ENCODE measurements at regions not wholly inside any gene's neighbourhood (a gene's known extent, or its start where the extent isn't known, plus 50 kb on each side); places are given as distances from the start of the nearest gene placed in this dataset.

DNA sequence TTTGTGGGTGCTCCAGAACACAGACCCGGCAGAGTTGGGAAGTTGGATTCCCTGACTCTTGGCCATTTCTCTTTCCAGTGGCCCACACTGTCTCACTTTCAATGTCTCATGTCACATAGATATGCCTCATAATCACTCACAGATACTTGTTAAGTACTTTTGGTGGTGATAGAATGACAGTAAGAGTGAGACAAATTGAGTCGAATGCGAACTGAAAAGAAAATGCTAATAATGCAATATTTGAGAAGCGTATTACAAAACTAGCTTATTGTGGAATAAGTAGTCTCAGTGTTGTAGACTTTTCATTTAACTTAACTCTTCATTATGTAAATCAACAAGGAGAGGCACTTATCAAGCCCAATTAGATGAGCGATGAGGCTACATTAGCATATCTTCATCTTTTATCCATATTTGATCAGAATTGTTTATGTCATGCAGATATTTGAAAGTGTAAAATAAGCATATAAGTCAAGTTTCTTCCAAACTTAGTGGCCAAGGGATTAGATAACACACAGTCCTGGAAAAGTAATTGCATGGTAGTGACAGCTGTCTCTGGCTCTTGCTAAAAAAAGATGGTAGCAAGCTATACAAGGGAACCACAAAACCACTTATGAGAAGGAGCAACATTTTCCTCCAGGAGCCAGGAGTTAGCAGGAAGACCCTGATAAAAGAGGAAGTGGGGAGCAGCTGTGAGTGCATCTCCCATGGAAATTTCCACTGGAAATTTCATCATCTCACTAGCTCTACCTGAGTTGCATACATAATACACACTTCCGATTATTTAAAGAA, 243.6 kb downstream of the ARRDC4 start:
- no peak for DNase-seq

DNA sequence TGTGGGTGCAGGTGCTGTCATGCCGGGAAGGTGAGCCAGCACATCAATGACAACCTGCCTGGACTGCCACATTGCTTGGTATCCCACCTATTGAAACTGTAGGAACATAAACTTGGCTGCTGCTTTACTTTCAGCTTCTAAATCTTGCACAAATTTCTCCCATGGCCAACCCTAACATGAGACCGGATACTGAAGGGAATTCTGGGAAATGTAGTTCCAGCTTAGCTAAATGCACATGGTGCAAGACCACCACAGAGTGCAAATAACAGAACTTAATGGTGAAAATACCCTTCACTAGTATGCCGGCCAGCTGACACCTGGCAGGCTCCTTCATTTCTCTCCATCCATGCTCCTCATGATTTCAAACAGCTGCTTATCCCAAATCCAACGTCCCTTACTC, 247.4 kb downstream of the ARRDC4 start:
- DNase-seq = no peak

DNA sequence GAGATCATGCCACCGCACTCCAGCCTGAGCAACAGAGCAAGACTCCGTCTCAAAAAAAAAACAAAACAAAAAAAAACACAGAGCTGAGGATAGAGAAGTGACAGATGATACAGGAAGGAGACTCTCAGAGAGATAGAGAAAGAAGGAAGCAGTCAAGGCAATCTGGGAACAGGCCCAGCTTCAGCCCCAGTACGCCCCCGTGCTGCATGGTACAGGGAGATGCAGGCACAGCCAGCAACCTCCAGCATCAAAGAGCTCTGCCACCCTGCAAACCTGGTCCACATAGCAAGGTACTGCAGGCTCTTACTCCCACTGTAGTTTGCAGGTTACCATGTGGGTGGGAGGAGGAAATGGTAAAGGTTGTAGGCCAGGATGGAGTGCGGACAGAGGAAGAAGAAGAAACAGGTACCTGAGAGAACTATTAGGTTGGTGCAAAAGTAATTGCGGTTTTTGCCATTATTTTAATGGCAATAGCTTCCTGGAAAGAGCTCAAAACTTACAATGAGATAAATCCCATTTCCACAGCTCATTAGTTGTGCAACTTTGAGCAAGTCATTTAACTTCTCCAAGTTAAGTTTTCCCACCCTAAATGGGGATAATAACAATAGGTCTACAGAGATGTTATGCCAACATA, 253.0 kb downstream of the ARRDC4 start:
- no peak for DNase-seq

DNA sequence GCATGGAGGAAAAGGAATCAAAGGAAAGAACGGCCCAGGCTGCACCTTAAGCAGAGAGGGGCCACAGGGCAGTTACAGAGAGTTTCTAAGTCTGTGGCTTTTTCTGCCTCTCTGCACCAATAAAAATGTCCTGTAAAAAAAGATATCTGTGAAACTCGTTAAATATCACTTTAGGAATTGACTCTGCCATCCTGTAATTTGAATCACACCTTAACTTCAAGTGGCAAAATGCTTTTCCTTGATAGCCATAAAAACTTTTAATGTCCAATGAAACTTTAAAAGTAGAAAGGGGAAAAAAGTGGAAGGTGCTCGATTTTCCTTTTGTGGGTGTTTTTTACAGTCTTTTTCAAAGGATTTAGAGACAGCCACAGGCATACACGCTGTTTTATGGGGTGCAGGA, 255.7 kb downstream of the ARRDC4 start:
- no peak for DNase-seq

DNA sequence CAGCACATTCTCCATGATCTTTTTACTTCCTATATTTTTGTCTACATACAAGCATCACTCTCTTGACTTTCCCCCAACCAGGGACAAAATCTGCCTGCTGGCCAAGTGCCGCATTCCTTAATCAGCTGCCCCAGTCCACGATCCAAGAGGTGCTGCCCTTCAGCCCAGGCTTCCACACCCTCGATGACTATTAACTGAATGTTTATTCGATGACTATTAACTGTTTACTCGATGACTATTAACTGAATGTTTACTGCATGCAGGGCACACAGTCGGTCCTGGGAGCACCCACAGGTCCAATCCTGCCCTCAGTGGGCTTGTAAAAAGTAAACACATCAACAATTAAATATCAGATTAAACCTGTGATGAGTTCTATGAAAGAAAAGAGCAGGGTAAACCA, 256.9 kb downstream of the ARRDC4 start:
- no peak for DNase-seq

DNA sequence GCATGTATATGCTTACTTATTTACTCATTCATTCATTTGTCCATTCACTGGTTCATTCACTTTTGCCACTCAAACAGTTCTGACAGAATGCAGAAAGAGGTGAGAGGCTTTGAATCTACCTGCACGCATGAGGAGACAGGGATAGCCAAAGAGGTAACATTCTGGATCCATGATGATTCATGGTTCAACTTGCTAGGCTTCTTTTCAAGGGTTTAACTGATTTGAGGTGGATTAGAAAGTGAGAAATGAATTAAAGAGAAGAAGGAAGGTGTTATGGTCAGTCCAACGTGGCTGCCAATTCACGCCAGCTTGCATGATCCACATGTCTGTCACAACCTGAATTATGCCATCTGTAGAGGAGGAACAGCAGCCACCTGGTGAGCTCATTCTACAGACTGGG, 260.6 kb downstream of the ARRDC4 start:
- DNase-seq = no peak

DNA sequence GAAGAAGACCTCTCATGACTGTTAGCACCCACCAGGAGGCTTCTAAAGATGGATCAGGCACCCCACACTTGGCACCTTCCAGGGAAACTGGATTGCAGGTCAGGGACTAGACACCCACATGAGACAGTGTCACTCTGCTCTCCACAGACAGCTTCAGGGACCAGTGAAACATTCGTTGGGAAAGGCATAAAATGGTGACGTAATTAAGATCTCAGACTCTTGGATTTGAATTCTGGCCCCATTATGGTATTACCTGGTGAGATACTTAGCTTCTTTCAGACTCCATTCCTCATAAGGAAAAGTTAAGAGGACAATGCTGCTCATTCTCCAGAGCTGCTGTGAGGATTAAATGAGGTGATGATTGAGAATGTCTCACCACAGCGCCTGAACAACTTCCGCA, 261.1 kb downstream of the ARRDC4 start:
- no peak for DNase-seq

DNA sequence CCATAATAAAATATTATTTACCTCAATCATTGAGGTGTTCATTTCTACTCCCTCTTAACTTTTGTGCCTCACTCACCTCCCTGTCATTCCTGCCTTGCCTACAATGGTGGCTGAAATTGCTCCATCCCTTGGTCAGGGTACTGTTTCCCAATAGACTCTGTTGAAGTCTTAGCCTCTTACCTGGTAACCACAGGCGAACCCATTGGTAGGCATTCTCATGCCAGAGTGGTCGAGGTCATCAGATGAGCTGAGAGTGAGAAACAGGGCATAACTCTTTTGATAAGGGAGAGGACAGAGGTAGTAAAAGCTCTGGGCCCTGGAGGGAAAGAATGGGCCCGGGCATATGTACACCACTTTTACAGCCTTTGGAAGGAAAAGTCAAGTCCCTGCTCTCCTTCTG, 265.6 kb downstream of the ARRDC4 start:
- DNase-seq = no peak

DNA sequence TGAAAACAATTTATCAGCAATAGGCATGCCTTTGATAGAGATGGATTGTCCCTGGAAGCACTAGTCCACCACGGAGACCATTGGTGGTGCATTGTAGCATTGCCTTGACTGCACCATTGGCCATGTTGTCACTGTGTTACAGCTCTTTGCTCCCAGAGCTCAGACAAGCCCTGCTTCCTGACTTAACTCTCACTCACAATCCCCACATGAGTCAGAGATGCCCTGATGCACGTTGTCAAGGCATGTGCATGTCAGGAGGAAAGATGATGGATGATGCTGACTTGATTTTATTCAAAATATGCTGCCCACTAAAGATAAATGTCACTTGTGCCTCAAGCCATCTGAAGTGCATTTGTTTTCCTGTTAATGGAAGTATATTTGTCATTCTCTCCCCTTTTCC, 266.1 kb downstream of the ARRDC4 start:
- no peak for DNase-seq

DNA sequence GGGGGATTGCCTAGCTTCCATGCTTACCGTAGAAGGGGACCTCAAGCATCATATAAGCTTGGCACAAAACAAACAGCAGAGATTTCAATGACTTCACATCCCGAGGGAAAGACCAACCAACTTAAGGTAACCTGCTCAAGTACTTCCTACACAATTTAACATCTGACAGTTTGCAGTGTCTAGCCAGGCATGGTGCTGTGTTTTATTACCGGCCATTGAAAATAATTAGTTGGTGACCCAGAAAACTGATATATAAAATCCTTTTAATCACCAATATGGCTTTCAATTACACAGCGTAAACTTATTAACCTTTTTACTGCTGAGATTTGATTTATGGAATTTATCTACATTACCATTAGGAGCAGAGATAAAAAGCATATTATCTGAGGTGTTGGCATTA, 268.3 kb downstream of the ARRDC4 start:
- no peak for DNase-seq

DNA sequence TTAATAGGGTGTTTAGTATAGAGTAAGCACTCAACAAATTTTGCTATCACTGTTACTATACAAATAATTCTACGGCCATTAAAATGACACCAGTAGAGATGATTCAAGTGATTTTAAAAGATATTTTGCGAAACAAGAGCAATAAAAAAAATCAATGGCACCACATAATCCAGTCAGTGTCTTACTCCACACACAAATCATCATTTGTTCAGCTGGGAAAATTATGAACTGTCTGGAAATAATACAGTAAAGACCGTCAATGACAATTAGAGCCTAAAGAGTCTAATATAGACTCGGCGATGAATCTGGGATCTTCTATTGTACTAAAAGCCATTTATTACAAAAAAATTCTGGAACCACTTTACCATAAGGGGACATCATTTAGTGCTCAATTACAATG, 270.5 kb downstream of the ARRDC4 start:
- DNase-seq = no peak

DNA sequence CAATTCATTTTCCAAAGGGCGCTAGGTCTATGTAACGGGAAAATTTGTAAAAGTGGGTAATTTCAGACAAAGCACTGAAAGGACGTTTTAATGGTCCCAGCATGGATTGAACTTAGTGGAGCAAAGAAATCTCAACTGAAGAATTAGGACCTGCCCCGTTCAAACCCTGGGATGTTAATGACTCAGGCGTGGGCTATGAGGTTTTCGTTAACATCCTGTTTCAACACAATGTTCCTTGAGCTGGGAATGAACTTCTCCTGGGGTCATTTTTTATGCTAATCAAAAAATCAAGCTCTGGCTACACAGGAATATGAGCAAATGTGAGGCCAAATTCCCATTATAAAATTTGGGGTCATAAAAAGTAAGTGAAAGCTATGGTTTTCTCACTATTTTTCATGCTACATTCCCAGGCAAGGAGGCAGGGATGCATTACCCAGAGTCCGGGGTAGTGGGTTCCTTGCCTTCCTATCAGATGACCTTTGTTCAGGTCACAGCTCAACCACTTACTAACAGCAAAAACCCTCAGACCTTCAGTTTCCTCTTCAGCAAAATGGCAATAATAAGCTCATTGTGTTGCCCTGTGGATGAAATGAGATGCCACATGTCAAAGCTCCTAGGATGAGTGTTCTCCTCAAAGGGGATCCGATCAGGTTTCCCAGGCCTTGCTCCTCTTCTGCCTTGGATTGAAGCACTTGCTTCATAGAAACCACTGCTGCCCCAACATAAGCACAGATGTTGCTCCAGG, 271.4 kb downstream of the ARRDC4 start:
- DNase-seq = no peak

DNA sequence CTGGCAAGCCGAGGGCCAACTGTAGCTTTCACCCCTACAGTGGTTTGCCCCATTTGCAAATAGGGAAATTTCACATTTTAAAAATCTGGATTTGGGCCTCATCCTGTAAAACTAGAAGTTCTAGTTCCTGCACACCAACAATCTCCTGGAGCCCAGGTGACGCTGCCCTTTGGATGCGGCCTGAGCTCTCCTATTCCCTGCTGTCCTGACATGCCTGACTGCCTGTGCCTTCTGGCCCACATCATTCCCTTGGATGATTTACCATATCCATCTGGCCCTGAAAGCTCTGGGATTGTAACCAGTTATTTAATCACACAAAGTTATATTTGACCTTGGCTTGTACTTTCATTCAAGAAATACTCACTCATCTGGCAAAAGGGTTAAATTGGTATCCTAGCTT, 272.3 kb downstream of the ARRDC4 start:
- no peak for DNase-seq

DNA sequence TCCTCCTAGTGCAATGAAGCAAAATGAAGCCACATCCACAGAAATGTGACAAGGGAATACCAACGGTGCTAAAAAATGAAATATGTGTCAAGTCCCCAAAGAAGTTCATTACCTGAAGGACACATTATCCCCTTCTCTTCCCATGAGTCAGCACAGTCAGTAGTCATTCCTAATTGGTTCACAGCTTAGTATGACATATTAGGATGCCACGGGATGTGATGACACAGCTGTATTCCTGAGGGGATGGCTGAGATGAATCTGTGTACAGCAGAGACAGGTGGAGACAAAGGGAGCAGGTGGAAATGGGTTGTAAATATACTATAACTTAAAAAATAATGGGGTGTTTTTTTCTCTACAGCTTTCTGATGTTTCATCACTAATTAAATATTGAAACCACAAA, 273.4 kb downstream of the ARRDC4 start:
- no peak for DNase-seq

DNA sequence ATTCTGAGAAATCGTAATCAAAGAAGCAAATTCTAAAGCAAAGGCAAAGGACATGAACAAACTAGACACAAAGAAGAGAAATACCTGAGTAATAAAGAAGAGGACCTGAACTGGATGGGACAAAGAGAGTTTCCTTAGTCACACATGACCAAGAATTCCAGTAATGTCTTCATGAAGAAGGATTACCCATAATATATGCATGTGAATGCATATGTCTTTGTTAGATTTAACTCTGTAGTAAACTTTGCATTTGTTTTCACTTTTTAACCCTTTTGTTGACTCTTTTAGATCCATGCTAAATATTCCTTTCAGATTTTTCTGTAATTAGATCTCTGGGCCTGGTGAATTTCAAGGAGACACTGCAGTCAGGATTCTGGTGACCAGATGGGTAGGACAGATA, 279.8 kb downstream of the ARRDC4 start:
- DNase-seq = no peak

DNA sequence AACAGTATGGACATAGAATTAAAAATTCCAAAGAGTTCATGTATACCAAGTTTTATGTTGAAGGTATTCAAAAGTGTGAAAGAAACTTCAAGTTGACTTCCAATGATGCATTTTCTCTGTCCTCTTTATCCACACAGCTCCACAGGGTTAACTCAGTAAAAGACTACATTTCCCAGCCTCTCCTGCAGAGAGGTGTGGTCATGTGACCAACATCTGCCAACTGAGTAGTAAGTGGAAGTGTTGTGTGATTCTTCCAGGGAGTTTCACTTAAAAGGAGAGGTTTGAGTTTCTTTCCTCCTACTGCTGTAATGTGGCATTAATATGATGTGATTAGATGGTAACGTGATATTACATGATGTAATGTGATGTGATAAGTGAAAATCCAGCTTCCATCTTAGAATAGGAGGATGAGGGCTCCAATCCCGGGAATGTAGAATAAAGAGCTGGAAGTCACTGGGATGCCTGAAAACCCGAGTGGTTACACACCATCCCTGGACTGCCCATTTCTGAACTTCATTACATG, 280.6 kb downstream of the ARRDC4 start:
- DNase-seq = no peak

DNA sequence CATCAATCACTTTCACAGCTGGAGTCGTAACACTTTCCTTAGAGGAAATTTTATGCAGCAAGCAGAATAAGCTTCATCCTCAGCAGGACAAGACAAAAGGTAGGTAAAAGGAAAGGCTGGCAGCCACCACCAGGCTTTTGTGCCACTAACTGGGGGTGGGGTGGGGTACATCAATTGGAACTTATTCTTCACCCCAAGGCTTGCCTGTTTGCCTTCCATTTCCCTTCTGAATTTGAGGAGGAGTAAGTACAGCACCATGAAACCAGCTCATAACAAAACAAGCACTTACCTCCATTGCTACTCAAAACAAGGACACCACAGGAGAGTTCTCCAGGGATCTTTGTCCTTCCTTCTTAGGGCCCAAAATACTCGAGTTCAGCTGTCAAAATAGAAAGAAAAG, 296.8 kb downstream of the ARRDC4 start:
- DNase-seq = no peak

DNA sequence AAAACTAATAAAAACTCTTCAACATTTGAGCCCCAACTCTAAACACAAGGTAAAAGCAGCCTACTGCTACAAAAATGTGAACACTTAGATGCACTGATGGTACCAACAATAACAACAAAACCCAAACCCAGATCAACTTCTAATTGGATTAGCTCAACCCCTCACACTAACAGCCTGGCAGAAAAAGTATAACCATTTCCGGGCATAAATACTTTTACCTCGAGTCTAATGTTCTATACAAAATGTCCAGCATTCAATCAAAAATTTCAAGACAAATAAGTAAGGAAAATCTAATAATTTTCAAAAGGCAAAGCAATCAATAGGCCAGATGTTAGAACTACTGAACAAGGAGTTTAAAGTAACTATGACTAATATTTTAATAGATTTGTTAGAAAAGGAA, 303.3 kb downstream of the ARRDC4 start:
- no peak for DNase-seq

DNA sequence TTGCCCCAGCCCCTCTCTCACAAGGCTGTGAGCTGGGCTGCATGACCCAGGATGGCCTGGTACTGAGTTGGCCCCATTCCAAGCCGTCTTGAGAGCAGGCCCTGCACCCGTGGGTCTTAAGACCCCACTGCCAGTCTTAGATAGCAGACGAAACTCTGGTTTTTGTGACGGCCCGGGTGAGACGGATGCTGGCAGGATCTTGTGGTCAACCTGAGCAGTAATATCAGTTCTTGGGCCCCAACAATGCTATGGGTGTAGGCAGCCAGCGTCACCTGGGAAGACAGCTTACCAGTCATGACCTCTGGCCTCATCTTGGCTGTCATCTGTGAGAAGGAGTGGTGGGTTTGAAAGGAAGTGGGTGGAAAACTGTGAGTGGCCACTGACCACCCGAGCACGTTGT, 305.8 kb downstream of the ARRDC4 start:
- no peak for DNase-seq

DNA sequence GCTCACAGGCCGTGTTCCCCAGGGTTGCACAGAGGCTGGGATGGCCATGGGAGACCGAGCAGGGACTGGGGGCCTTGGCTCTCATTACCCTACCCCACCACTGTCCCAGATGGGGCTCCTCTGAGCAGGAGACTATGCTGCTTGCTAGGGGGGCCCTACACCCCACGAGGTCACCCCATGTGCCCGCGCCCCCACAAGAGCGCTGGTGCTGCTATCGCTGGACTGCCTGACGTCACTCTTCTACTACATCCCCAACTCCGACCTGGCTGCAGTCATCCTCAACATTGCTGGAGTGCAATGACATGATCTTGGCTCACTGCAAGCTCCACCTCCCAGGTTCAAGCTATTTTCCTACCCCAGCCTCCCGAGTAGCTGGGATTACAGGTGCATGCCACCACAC, 307.7 kb downstream of the ARRDC4 start:
- no peak for DNase-seq

DNA sequence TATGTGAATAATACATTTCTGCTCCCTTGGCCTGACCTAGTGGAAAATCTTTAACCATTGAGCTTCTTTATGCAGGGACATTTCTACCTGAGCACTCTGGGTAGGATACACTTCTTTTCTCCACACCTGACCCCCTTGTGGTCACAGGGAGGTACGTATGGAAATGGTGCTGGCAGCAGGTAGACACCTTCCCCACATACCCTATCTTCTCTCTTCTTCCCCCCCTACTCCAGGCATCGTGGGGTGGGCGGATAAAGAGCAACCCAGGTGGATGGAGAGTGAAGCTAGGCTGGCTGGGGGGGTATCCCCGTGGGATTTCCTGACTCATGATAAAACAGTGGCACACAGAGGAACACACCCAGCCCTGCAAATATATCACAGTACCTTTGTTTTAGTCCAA, 312.1 kb downstream of the ARRDC4 start:
- DNase-seq = no peak

DNA sequence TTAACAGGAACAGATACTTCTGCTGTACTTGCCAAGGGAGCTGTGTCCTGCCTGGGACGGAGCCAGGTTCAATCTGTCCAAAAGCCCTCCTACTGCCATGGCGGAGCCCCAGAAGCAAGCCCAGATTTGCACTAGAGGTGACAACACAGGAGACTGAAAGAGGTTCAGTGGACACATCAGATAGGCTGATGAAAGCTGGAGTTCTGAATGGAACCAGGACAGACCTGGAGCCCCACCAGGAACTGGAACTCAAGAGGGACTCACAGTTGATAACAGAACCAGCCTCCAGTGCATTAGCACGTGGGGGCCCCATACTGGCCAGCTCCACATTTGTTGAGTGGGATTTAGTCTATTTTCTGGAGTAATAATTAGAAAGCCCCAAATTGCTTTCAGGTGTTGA, 315.5 kb downstream of the ARRDC4 start:
- DNase-seq = no peak

DNA sequence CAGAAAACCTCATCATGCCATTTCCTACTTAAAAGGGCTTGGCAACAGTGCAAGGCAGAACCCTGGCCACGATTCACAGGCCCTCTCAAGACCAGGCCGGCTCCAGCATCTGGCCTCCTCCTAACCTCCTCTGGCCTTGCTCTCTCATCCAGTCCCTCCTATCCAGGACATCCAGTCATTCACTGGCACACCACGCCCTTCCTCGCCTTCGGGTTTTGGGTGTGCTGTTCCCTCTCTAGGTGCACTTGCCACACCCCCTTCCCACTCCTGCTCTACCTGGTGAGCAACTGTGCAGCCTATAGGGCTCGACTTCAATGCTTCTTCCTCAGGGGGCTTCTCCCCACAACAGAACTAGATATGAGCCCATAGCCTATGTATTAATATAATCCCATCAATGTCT, 317.1 kb downstream of the ARRDC4 start:
- DNase-seq = no peak
